Skeletal muscle tissue (tissue), 3 donors: ENCODE measurements at regions not wholly inside any gene's neighbourhood (a gene's known extent, or its start where the extent isn't known, plus 50 kb on each side); places are given as distances from the start of the nearest gene placed in this dataset.
"Not testable (repeated sequence)": the region's sequence is repeated elsewhere in the genome, so short reads cannot be mapped to it uniquely, and the experiment has no call there.

Experiments
- H3K27ac ChIP-seq: one replicate; pipeline ENCODE4 v1.7.0; 2013; ENCODE audit warnings: mild to moderate bottlenecking, low read depth, low read length, inconsistent platforms
- H3K27me3 ChIP-seq, 3 donors: one replicate each; pipeline ENCODE4 v1.7.0; 2013; ENCODE audit warnings: low read length in 3 of 3; ENCODE audit not compliant: control insufficient read depth in 3 of 3, insufficient read depth in 3 of 3
- H3K36me3 ChIP-seq, 3 donors: one replicate each; pipeline ENCODE4 v1.7.0; 2013; ENCODE audit warnings: low read length in 3 of 3; ENCODE audit not compliant: control insufficient read depth in 3 of 3, insufficient read depth in 3 of 3
- H3K4me1 ChIP-seq, 3 donors: one replicate each; pipeline ENCODE4 v1.7.0; 2013; ENCODE audit warnings: low read length in 3 of 3, mild to moderate bottlenecking in 3 of 3; ENCODE audit not compliant: control insufficient read depth in 3 of 3, insufficient read depth in 3 of 3
- H3K4me3 ChIP-seq, 3 donors: one replicate each; pipeline ENCODE4 v1.7.0; 2013; ENCODE audit warnings: low read length in 3 of 3
- H3K9ac ChIP-seq, 3 donors: one replicate each; pipeline ENCODE4 v1.7.0; 2013; ENCODE audit warnings: low read length in 3 of 3, mild to moderate bottlenecking in 3 of 3, moderate library complexity in 2 of 3, low read depth in 1 of 3
- H3K9me3 ChIP-seq, 3 donors: one replicate each; pipeline ENCODE4 v1.7.0; 2013; ENCODE audit warnings: low read length in 3 of 3; ENCODE audit not compliant: control insufficient read depth in 3 of 3
- donor health status: Osteomylitis.

DNA sequence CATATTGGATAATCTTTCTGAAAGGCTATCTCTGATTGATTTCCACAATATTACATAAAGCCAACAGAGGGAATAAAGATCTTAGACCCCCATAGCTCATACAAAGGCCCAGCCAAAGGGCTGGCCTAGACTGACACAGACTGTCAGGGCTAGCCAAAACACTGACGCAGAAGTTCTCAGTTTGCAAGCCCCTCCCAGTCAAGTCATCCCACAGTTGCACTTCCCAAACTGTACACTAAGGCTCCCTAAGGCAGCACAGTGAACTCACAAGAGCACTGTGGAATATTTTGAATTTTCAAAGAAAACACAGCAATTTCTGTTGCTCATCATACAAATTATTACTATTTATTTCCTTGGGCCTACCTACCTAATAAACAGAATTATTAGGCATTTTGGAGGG, 244.9 kb downstream of the SP3 start:
- Histone ChIP-seq H3K9me3 (no peaks in the 10 kb centered on the region), H3K4me3 (no peak overlapping the region), H3K4me1 (no peaks in the 10 kb centered on the region), H3K36me3 (no peaks in the 10 kb centered on the region), H3K9ac (no peak overlapping the region), H3K27ac (no peak overlapping the region), H3K27me3 (no peaks in the 10 kb centered on the region)

DNA sequence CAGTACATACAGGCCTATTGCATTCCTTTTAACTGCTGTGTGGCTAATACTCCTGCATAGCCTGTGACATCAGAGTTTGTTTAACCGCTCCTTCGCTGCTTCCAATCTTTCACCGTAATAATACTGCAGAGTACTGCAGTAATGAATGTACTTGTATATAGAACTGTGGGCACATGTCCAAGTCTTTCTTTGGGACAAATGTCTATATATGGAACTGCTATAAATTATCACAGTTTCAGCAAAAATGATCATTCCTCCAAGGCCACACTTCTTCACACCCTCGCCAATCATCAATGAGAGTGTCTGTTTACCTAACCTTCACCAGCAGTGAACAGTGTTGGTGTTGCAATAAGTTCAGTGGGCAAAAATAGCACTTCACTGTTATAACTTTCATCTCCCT, 230.4 kb downstream of the SP3 start:
- Histone ChIP-seq H3K27me3 (no peaks in the 10 kb centered on the region), H3K9ac (no peak overlapping the region), H3K9me3 (no peaks in the 10 kb centered on the region), H3K4me1 (no peaks in the 10 kb centered on the region), H3K36me3 (no peaks in the 10 kb centered on the region), H3K4me3 (no peak overlapping the region), H3K27ac (no peak overlapping the region)

DNA sequence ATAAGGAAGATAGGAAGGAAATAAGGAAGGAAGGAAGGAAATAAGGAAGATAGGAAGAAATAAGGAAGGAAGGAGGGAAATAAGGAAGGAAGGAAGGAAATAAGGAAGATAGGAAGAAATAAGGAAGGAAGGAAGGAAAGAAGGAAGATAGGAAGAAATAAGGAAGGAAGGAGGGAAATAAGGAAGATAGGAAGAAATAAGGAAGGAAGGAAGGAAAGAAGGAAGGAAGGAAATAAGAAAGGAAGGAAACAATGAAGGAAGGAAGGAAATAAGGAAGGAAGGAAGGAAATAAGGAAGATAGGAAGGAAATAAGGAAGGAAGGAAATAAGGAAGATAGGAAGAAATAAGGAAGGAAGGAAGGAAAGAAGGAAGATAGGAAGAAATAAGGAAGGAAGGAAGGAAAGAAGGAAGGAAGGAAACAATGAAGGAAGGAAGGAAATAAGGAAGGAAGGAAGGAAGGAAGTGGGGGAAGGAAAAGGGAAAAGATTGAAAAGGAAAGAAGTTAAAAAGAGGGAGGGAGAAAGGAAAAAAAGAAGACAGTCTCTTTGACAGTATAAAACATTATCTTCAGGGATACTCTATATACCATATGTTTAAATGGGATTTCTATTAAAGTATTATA, 227.1 kb downstream of the SP3 start:
- H3K27me3 ChIP-seq, H3K36me3 ChIP-seq, H3K9me3 ChIP-seq, H3K4me1 ChIP-seq, H3K9ac ChIP-seq, H3K4me3 ChIP-seq, H3K27ac ChIP-seq: not testable (repeated sequence)

DNA sequence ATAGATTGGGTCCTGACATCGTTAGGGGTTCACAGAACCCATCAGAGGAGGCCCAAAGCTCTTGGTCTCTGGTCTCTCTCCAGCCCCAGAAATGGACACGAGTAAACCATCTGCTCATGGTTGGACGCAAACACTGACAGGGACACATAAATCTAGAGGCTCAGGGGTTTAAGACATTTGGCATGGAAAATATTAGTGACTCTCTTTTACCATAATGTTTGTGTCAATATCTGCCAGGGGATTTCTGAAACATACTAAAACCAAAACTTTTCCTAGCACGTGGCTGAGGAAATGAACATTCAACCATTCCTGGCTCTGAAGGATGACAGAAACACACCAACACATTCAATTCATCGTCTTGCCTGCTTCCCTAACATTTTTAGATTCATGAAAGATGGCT, 226.2 kb downstream of the SP3 start:
- Histone ChIP-seq H3K9me3 (no peaks in the 10 kb centered on the region), H3K4me3 (no peak overlapping the region), H3K27ac (no peak overlapping the region), H3K36me3 (no peaks in the 10 kb centered on the region), H3K27me3 (peaks cover 0 to under 1% (median 0%) of the 10 kb centered on the region in 3 donors), H3K9ac (no peak overlapping the region), H3K4me1 (no peaks in the 10 kb centered on the region)

DNA sequence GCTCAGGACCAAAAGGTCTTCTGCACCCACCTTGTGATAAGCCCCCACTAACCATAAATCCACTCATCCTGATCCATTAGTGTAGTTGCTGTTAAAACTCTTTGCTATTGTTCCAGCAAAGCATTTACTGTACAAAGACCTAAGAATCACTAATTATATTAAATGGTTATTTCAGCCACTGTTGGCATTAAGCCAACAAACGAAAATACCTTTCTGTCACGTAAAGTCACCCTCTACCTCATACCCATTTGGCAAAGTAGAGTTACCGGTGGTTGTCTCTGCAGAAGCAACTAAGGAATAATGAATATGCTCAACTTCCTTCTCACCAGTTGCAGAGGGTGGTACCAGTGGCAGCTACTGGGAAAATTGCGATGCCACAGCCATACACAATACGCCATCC, 224.5 kb downstream of the SP3 start:
- Histone ChIP-seq H3K9me3 (no peaks in the 10 kb centered on the region), H3K36me3 (no peaks in the 10 kb centered on the region), H3K27me3 (peaks cover 0 to 3% (median 0%) of the 10 kb centered on the region in 3 donors), H3K9ac (no peak overlapping the region), H3K27ac (no peak overlapping the region), H3K4me3 (no peak overlapping the region), H3K4me1 (no peaks in the 10 kb centered on the region)

DNA sequence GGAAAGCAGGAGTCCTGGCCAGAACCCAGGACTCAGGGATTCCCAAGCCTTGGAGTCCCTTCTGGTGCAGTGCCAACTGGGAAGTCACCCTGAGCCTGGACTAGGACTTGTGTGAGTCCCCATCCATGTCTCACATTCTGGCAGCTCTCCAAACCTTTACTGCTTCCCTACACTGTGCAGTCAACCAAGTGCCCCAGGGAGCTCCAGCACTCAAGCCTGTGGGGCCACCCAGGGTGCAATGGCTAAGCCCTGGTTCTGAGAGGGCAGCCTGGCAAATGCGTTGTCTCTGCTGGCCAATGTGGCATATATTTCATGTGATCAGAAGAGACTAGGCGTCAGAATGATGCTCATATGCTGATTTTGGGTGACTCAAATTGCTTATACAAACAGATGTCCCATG, 223.4 kb downstream of the SP3 start:
- H3K27me3 ChIP-seq = peaks cover 0 to 6% (median 0%) of the 10 kb centered on the region in 3 donors
- no peaks in the 10 kb centered on the region for H3K4me1 ChIP-seq
- H3K36me3 ChIP-seq = no peaks in the 10 kb centered on the region

DNA sequence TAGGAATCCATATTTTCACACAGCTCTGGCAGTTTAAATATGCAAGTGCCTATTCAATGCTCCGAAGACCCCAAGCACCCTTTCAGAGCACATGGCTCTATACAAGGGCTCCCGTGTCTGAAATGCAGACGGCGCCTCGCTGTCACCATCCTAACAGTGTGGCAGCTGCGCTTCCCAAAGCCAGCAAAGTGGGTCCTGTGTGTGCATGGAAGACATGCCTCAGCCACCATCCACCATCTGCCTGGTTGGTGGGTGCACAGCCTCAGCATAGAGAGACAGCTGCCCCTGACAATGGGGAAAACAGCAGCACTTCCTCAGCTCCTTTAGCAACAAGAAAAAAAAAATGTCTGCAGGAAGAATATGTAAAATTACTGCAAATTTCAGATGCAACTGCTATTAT, 218.1 kb downstream of the SP3 start:
- peaks cover 0 to 10% (median 3%) of the 10 kb centered on the region in 3 donors for H3K27me3 ChIP-seq
- no peaks in the 10 kb centered on the region for H3K9me3 ChIP-seq
- H3K27ac ChIP-seq = no peak overlapping the region
- H3K9ac ChIP-seq = no peak overlapping the region
- H3K4me1 ChIP-seq = peaks cover 0 to 3% (median 2%) of the 10 kb centered on the region in 3 donors
- H3K4me3 ChIP-seq = no peak overlapping the region
- H3K36me3 ChIP-seq = no peaks in the 10 kb centered on the region

More for the DNA sequence above, 223.4 kb downstream of the SP3 start:
- Histone ChIP-seq H3K9ac (no peak overlapping the region), H3K9me3 (no peaks in the 10 kb centered on the region), H3K4me3 (no peak overlapping the region), H3K27ac (no peak overlapping the region)

DNA sequence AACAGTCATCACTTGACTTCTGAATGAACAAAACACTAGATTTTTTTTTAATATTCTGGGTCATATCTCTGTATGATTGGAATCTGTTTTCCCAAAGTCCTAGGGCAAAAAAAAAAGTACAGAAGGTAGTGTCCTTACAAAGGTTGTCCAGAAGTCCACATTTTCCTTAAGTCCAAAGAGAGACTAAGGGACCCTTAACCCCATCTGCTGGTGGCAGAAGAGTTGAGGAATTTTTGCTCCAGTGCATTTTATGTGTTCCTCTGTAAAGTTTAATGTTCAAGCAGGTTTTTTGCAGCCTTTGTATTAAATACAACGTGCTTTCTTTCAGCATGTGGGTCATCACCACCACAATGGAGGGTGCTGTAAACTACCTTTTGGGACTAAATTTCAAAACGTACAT, 215.9 kb downstream of the SP3 start:
- Histone ChIP-seq H3K9ac (no peak overlapping the region), H3K4me3 (no peak overlapping the region), H3K36me3 (no peaks in the 10 kb centered on the region), H3K27ac (no peak overlapping the region), H3K4me1 (peaks cover 0 to 3% (median 2%) of the 10 kb centered on the region in 3 donors), H3K27me3 (peaks cover 0 to 6% (median 3%) of the 10 kb centered on the region in 3 donors), H3K9me3 (no peaks in the 10 kb centered on the region)

DNA sequence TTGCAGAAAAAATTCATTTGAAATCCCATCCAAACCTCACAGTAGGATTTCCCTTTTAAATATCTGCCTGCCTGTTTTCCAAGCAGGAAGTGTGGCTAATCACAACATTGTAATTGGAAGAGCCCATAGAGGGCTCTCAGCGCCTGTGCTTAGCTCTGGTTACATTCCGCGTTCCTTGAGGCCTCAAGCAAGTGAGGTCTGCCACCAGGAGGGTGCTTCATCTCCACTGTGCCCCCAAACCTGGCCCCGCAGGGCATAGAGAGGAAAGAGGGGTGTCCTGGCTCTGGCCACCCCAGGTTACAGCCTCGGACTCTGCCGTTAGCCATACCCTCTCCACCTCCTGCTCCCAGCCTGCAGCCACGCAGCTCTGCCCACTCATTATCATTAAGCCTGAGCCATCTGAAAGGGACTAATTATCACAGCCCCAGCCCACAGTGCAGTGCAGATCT, 214.8 kb downstream of the SP3 start:
- Histone ChIP-seq H3K27me3 (peaks cover 0 to 6% (median 3%) of the 10 kb centered on the region in 3 donors), H3K4me3 (no peak overlapping the region), H3K36me3 (no peaks in the 10 kb centered on the region), H3K27ac (no peak overlapping the region), H3K9ac (no peak overlapping the region), H3K9me3 (no peaks in the 10 kb centered on the region), H3K4me1 (peaks cover 0 to 3% (median 2%) of the 10 kb centered on the region in 3 donors)

DNA sequence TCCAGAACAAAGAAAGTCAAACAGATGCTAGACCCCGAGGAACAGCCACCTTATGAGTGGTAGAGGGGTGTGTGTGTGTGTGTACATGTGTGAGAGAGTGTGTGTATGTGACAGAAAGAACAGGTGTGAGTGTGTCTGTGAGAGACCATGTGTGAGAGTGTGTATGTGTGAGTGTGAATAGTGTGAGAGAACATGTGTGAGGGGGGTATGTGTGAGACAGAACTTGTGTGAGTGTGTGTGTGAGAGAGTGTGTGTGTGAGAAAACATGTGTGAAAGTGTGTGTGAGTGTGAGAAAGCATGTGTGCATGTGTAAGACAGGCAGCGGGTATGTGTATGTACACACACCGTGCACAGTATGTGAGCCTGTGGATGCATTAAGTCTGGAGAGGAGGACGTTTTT, 214.3 kb downstream of the SP3 start:
- Histone ChIP-seq H3K9ac (no peak overlapping the region), H3K27ac (no peak overlapping the region), H3K27me3 (peaks cover 0 to 6% (median 3%) of the 10 kb centered on the region in 3 donors), H3K4me1 (peaks cover 0 to 3% (median 2%) of the 10 kb centered on the region in 3 donors), H3K4me3 (no peak overlapping the region), H3K9me3 (no peaks in the 10 kb centered on the region), H3K36me3 (no peaks in the 10 kb centered on the region)
